ENCODE measurements at regions not wholly inside any gene's neighbourhood (a gene's known extent, or its start where the extent isn't known, plus 50 kb on each side); places are given as distances from the start of the nearest gene placed in this dataset.

DNA sequence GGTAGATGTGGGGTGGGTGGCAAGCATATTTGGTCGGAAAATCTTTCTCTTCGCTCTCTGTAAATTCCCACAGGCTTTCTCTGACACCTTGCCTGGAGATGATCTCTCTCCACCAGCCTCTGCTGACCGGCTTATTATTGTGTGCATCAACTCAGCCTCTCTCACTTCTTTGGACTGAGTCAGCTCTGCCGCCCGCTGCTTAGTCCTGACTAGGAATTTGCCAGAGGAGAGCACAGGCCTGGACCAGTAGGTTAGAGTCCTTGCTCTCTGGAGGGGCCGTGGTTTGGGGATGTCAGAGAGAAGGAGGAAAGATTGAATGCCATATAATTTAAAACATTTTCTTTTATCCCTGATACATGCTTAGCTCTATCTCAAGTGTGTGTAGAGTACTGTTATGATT, 242.6 kb upstream of the THSD7B start:
- H3K4me1 ChIP-seq (ENCODE audit: control insufficient read depth, insufficient read depth, low read length, poor library complexity, severe bottlenecking) = peaks cover 4% of the 10 kb centered on the region
- no peak overlapping the region for H3K27ac ChIP-seq (ENCODE audit: low read depth, low read length, severe bottlenecking)
- H3K9me3 ChIP-seq (ENCODE audit: control insufficient read depth, low read length) = no peaks in the 10 kb centered on the region
- no peak overlapping the region for H3K4me3 ChIP-seq (ENCODE audit: extremely low read depth, insufficient read depth, low read length, poor library complexity, severe bottlenecking)
- 85 to 92% methylated on average over 2 of the region's 6 CpGs for WGBS, 2 experiments (ENCODE audit: insufficient coverage in 2 of 2)
- no peaks in the 10 kb centered on the region for H3K36me3 ChIP-seq (ENCODE audit: control insufficient read depth, insufficient read depth, low read length)

DNA sequence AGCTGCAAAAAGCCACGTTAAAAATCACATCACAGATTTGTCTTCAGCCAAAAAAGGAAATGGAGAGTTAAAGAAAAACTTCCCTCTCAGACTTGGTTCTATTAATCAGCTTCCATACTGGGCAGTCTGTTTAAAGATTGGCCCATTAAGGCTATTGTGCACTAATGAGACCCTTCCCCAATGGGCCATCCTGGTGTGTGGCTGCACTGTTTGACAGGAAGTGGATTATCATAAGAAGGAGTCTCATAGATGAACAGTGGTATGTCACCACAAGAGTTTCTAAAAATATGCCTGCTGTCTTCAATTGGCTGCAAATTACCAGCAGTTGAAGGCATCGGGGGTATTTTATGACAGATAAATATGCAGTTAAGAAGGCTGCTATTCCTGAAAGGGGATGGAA, 247.6 kb upstream of the THSD7B start:
- no peaks in the 10 kb centered on the region for H3K36me3 ChIP-seq (ENCODE audit: control insufficient read depth, insufficient read depth, low read length)
- H3K4me1 ChIP-seq (ENCODE audit: control insufficient read depth, insufficient read depth, low read length, poor library complexity, severe bottlenecking) = peaks cover 5% of the 10 kb centered on the region
- 83% methylated on average over 1 of the region's 2 CpGs; no CpG with 5 or more reads in 1 of the 2 experiments for WGBS, 2 experiments (ENCODE audit: insufficient coverage in 2 of 2)
- no peak overlapping the region for H3K4me3 ChIP-seq (ENCODE audit: extremely low read depth, insufficient read depth, low read length, poor library complexity, severe bottlenecking)
- H3K27ac ChIP-seq (ENCODE audit: low read depth, low read length, severe bottlenecking) = no peak overlapping the region
- no peaks in the 10 kb centered on the region for H3K9me3 ChIP-seq (ENCODE audit: control insufficient read depth, low read length)

DNA sequence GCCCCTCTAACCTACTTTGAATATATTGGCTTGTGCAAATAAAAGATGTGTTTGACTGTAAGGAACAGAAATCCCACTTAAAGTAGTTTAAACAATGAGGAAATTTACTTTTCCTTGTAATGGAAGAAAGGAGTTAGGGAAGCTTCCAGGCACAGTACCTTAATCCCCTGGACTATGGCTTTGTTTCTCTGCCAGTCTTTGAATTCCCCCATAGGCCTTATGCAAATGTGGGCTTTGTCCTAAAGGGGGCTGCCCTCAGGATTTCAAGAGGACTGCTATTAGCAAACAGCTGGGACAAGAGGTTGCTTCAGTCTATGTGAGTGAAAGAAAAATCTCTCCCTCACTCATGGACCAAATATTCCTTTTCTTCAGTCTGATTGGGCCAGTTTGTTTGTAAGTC, 255.1 kb upstream of the THSD7B start:
- no peak overlapping the region for H3K27ac ChIP-seq (ENCODE audit: low read depth, low read length, severe bottlenecking)

DNA sequence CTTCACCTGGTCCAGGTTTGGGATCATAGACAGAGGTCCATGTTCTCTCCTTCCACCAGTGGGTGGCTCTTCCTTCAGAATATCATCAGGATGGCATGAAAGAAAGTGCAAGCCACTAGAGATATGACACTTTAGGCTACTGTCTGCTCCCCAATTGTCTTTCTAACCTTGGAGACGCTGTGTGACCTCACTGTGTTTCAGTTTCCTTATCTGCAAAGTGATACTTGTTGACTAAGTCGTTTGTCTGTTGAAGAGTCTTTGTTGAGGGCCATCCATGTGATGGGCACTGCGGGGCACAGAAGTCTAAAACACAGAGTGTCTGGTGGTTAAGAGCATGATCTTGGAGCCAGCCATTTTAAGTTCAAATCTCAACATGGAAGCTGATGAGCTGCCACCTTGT, 259.9 kb upstream of the THSD7B start:
- Histone ChIP-seq H3K9me3 (ENCODE audit: control insufficient read depth, low read length) (no peaks in the 10 kb centered on the region), H3K4me3 (ENCODE audit: extremely low read depth, insufficient read depth, low read length, poor library complexity, severe bottlenecking) (no peak overlapping the region), H3K4me1 (ENCODE audit: control insufficient read depth, insufficient read depth, low read length, poor library complexity, severe bottlenecking) (no peaks in the 10 kb centered on the region), H3K36me3 (ENCODE audit: control insufficient read depth, insufficient read depth, low read length) (no peaks in the 10 kb centered on the region), H3K27ac (ENCODE audit: low read depth, low read length, severe bottlenecking) (no peak overlapping the region)
- WGBS, 2 experiments (ENCODE audit: insufficient coverage in 2 of 2) = 69 to 72% methylated on average over 3 of the region's 3 CpGs

More for the DNA sequence above, 255.1 kb upstream of the THSD7B start:
- no peaks in the 10 kb centered on the region for H3K9me3 ChIP-seq (ENCODE audit: control insufficient read depth, low read length)
- H3K4me1 ChIP-seq (ENCODE audit: control insufficient read depth, insufficient read depth, low read length, poor library complexity, severe bottlenecking) = no peaks in the 10 kb centered on the region
- H3K4me3 ChIP-seq (ENCODE audit: extremely low read depth, insufficient read depth, low read length, poor library complexity, severe bottlenecking) = no peak overlapping the region
- H3K36me3 ChIP-seq (ENCODE audit: control insufficient read depth, insufficient read depth, low read length) = no peaks in the 10 kb centered on the region

GRCh38 chr2:136502660-136503059, 262.7 kb upstream of the THSD7B start:
- Histone ChIP-seq H3K27ac (ENCODE audit: low read depth, low read length, severe bottlenecking) (no peak overlapping the region), H3K36me3 (ENCODE audit: control insufficient read depth, insufficient read depth, low read length) (no peaks in the 10 kb centered on the region), H3K9me3 (ENCODE audit: control insufficient read depth, low read length) (no peaks in the 10 kb centered on the region), H3K4me3 (ENCODE audit: extremely low read depth, insufficient read depth, low read length, poor library complexity, severe bottlenecking) (no peak overlapping the region), H3K4me1 (ENCODE audit: control insufficient read depth, insufficient read depth, low read length, poor library complexity, severe bottlenecking) (no peaks in the 10 kb centered on the region)

DNA sequence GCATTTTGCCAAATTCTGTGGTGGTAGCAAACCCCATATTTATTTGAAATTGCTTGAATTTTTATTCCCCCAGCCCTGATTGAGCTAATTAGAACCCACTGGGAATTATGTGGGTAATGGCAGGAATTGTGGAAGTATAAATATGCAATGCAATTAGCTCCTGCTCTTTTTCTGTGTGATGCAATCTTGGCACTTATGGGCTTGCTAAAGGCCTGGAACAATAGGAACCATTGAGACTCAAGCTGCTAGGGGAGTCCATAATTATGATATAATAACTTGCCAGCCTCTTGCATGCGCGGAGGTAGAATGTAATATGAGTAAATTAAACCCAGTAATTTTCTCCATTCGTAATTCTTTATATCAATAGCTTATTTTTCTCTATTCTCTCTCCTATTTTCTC, 267.6 kb upstream of the THSD7B start:
- H3K4me1 ChIP-seq (ENCODE audit: control insufficient read depth, insufficient read depth, low read length, poor library complexity, severe bottlenecking) = no peaks in the 10 kb centered on the region
- no peaks in the 10 kb centered on the region for H3K9me3 ChIP-seq (ENCODE audit: control insufficient read depth, low read length)
- no peak overlapping the region for H3K27ac ChIP-seq (ENCODE audit: low read depth, low read length, severe bottlenecking)
- H3K36me3 ChIP-seq (ENCODE audit: control insufficient read depth, insufficient read depth, low read length) = no peaks in the 10 kb centered on the region
- WGBS, 2 experiments (ENCODE audit: insufficient coverage in 2 of 2) = no CpG with 5 or more reads among the region's 3 CpGs
- no peak overlapping the region for H3K4me3 ChIP-seq (ENCODE audit: extremely low read depth, insufficient read depth, low read length, poor library complexity, severe bottlenecking)

DNA sequence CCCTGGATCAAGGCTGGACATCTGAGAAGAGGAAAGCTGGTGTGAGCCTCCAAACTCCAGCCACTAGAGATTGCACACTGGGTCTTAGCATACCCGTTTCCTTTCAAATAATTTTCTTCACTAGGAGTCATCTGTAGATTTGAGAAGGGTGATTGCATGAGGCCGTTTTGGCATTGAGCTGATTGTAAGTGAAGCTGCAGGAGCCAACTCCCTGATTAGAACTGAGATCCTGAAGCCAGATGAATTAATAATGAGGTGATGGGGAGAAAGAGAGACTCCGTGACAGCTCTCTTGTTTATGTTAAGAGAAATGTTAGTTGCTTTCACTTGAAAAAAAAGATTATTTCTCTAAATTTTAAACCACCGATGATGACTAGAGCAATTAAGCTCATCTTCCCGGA, 268.4 kb upstream of the THSD7B start:
- Histone ChIP-seq H3K9me3 (ENCODE audit: control insufficient read depth, low read length) (no peaks in the 10 kb centered on the region), H3K36me3 (ENCODE audit: control insufficient read depth, insufficient read depth, low read length) (no peaks in the 10 kb centered on the region), H3K4me3 (ENCODE audit: extremely low read depth, insufficient read depth, low read length, poor library complexity, severe bottlenecking) (no peak overlapping the region), H3K27ac (ENCODE audit: low read depth, low read length, severe bottlenecking) (no peak overlapping the region), H3K4me1 (ENCODE audit: control insufficient read depth, insufficient read depth, low read length, poor library complexity, severe bottlenecking) (no peaks in the 10 kb centered on the region)
- 82 to 94% methylated on average over 3 to 4 of the region's 5 CpGs for WGBS, 2 experiments (ENCODE audit: insufficient coverage in 2 of 2)

- Histone ChIP-seq H3K27ac (ENCODE audit: low read depth, low read length, severe bottlenecking) (no peak overlapping the region), H3K4me3 (ENCODE audit: extremely low read depth, insufficient read depth, low read length, poor library complexity, severe bottlenecking) (no peak overlapping the region), H3K4me1 (ENCODE audit: control insufficient read depth, insufficient read depth, low read length, poor library complexity, severe bottlenecking) (no peaks in the 10 kb centered on the region), H3K36me3 (ENCODE audit: control insufficient read depth, insufficient read depth, low read length) (no peaks in the 10 kb centered on the region), H3K9me3 (ENCODE audit: control insufficient read depth, low read length) (no peaks in the 10 kb centered on the region)
- WGBS, 2 experiments (ENCODE audit: insufficient coverage in 2 of 2) = 87 to 95% methylated on average over 5 of the region's 5 CpGs
These were observed 269.7 kb upstream of the THSD7B start for GRCh38 chr2:136495636-136496035.

GRCh38 chr2:136492901-136493300, 272.4 kb upstream of the THSD7B start:
- H3K27ac ChIP-seq (ENCODE audit: low read depth, low read length, severe bottlenecking) = no peak overlapping the region
- no peak overlapping the region for H3K4me3 ChIP-seq (ENCODE audit: extremely low read depth, insufficient read depth, low read length, poor library complexity, severe bottlenecking)
- no peaks in the 10 kb centered on the region for H3K36me3 ChIP-seq (ENCODE audit: control insufficient read depth, insufficient read depth, low read length)
- WGBS, 2 experiments (ENCODE audit: insufficient coverage in 2 of 2) = 71% methylated on average over 6 of the region's 8 CpGs; no CpG with 5 or more reads in 1 of the 2 experiments
- peaks cover 3% of the 10 kb centered on the region for H3K9me3 ChIP-seq (ENCODE audit: control insufficient read depth, low read length)
- no peaks in the 10 kb centered on the region for H3K4me1 ChIP-seq (ENCODE audit: control insufficient read depth, insufficient read depth, low read length, poor library complexity, severe bottlenecking)

DNA sequence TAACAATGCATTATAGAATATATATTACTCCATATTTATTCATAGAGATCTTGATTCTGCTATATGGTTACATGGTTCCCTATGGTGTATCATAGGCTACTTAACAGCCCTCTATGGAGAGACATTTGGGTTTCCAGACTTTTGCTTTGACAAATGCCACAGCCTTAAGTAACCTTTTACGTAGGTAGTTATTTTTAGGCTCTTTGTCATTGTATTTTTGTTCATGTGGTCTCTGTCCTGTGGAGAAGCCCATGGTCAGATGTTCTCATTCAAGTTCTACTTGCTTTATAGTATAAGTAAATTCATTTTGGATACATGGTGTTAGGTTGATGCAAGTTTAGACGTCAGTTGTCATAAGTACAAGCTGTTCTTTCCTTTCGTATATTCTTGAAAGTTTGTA, 275.2 kb upstream of the THSD7B start:
- H3K36me3 ChIP-seq (ENCODE audit: control insufficient read depth, insufficient read depth, low read length) = no peaks in the 10 kb centered on the region
- peaks cover 3% of the 10 kb centered on the region for H3K9me3 ChIP-seq (ENCODE audit: control insufficient read depth, low read length)
- no peaks in the 10 kb centered on the region for H3K4me1 ChIP-seq (ENCODE audit: control insufficient read depth, insufficient read depth, low read length, poor library complexity, severe bottlenecking)
- H3K4me3 ChIP-seq (ENCODE audit: extremely low read depth, insufficient read depth, low read length, poor library complexity, severe bottlenecking) = no peak overlapping the region
- no peak overlapping the region for H3K27ac ChIP-seq (ENCODE audit: low read depth, low read length, severe bottlenecking)
- WGBS, 2 experiments (ENCODE audit: insufficient coverage in 2 of 2) = 86 to 100% methylated on average over 1 to 3 of the region's 3 CpGs

DNA sequence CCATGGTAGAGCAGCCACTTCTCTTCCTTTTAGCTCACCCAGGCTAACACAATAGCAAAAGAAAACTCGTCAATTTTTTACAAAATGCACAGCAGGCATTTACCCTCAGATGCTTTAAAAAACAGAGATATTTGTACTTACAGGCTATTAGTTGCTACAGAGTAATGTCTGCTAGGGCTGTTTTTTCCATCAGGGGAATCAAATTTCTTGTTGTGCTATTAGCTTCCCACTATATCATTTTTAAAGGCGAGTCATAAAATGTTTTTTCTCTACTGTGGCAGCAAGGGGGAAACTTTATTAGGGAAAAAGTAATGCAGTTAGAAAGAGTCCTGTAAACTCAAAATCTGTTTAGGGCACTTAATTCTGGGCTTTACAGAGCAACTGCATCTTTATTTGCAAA, 277.9 kb upstream of the THSD7B start:
- WGBS, 2 experiments (ENCODE audit: insufficient coverage in 2 of 2) = no CpG with 5 or more reads among the region's 2 CpGs
- no peaks in the 10 kb centered on the region for H3K4me1 ChIP-seq (ENCODE audit: control insufficient read depth, insufficient read depth, low read length, poor library complexity, severe bottlenecking)

GRCh38 chr2:136486115-136486514, 279.2 kb upstream of the THSD7B start:
- Histone ChIP-seq H3K9me3 (ENCODE audit: control insufficient read depth, low read length) (peaks cover 3% of the 10 kb centered on the region), H3K36me3 (ENCODE audit: control insufficient read depth, insufficient read depth, low read length) (no peaks in the 10 kb centered on the region)
- WGBS, 2 experiments (ENCODE audit: insufficient coverage in 2 of 2) = 81 to 95% methylated on average over 8 of the region's 10 CpGs

More for the DNA sequence above, 277.9 kb upstream of the THSD7B start:
- Histone ChIP-seq H3K36me3 (ENCODE audit: control insufficient read depth, insufficient read depth, low read length) (no peaks in the 10 kb centered on the region), H3K9me3 (ENCODE audit: control insufficient read depth, low read length) (peaks cover 3% of the 10 kb centered on the region), H3K4me3 (ENCODE audit: extremely low read depth, insufficient read depth, low read length, poor library complexity, severe bottlenecking) (no peak overlapping the region), H3K27ac (ENCODE audit: low read depth, low read length, severe bottlenecking) (no peak overlapping the region)

More at GRCh38 chr2:136486115-136486514, 279.2 kb upstream of the THSD7B start:
- Histone ChIP-seq H3K4me1 (ENCODE audit: control insufficient read depth, insufficient read depth, low read length, poor library complexity, severe bottlenecking) (no peaks in the 10 kb centered on the region), H3K27ac (ENCODE audit: low read depth, low read length, severe bottlenecking) (no peak overlapping the region), H3K4me3 (ENCODE audit: extremely low read depth, insufficient read depth, low read length, poor library complexity, severe bottlenecking) (no peak overlapping the region)

All from mesodermal cell (in vitro differentiated cells).